ENCODE measurements at regions not wholly inside any gene's neighbourhood (a gene's known extent, or its start where the extent isn't known, plus 50 kb on each side); places are given as distances from the start of the nearest gene placed in this dataset.

DNA sequence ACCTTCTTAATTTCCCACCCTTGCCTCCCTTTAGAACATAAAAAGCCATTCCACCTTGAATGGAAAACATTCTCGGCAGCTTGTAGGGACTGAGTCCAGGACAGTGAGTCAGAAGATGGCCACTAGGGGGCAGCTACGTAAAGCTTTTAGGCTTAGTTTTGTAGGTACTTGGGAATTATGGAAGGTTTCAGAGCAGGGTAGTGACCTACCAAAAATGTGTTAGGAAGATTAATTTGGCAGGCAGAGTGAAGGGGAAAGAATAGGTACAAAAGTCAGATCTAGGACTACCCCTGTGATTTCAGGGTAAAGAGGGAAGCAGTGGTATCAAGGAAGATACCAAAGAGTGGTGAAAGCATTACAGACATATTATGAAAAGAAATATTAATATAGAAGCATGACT, 198.4 kb downstream of the NDFIP2 start:
- Histone ChIP-seq H3K4ac (ENCODE audit: low read length) (no peak overlapping the region), H3K79me1 (ENCODE audit: low read depth, low read length) (no peaks in the 10 kb centered on the region), H2AFZ (ENCODE audit: low read length) (no peak overlapping the region), H3K9ac (ENCODE audit: low read depth, low read length, poor library complexity) (no peak overlapping the region), H3K4me3 (ENCODE audit: low read length in 2 of 2) (no peak overlapping the region), H3K4me2 (ENCODE audit: insufficient read depth, low read length, poor library complexity, severe bottlenecking) (no peak overlapping the region), H3K4me1 (ENCODE audit: control insufficient read depth in 2 of 2, insufficient read depth in 1 of 2, low read depth in 1 of 2, low read length in 2 of 2) (peaks cover 0 to 1% of the 10 kb centered on the region in 2 donors), H3K18ac (ENCODE audit: low read length) (no peak overlapping the region), H4K91ac (ENCODE audit: low read depth, low read length, poor library complexity) (no peak overlapping the region), H2BK5ac (ENCODE audit: low read length) (no peak overlapping the region), H3K14ac (ENCODE audit: low read length) (no peak overlapping the region), H3K23ac (ENCODE audit: low read depth, low read length, poor library complexity) (no peak overlapping the region), H2BK120ac (ENCODE audit: low read depth, low read length) (no peak overlapping the region), H3K27ac (replicated peaks; ENCODE audit: low read length) (no peak overlapping the region), H2BK15ac (ENCODE audit: low read length) (no peak overlapping the region), H4K8ac (ENCODE audit: low read depth, low read length) (no peak overlapping the region), H3K9me3 (replicated peaks in 1 of 2; ENCODE audit: control insufficient read depth in 2 of 2, insufficient read depth in 1 of 2, low read depth in 1 of 2, low read length in 2 of 2) (peaks cover 0 to 9% of the 10 kb centered on the region in 2 donors), H2BK12ac (ENCODE audit: low read length) (no peak overlapping the region), H3K36me3 (replicated peaks in 1 of 2; ENCODE audit: control insufficient read depth in 2 of 2, insufficient read depth in 2 of 2, low read length in 2 of 2) (no peaks in the 10 kb centered on the region), H3K27me3 (ENCODE audit: control insufficient read depth in 3 of 3, insufficient read depth in 3 of 3, low read depth in 1 of 3, low read length in 3 of 3) (no peaks in the 10 kb centered on the region), H2AK5ac (ENCODE audit: low read depth, low read length) (no peak overlapping the region)
- DNase-seq (ENCODE audit: low spot score): peak; percentile 65
- no CpG with 5 or more reads among the region's 2 CpGs for WGBS, 2 donors (ENCODE audit: extremely low coverage in 2 of 2, insufficient read length in 2 of 2, insufficient replicate concordance in 1 of 2)

DNA sequence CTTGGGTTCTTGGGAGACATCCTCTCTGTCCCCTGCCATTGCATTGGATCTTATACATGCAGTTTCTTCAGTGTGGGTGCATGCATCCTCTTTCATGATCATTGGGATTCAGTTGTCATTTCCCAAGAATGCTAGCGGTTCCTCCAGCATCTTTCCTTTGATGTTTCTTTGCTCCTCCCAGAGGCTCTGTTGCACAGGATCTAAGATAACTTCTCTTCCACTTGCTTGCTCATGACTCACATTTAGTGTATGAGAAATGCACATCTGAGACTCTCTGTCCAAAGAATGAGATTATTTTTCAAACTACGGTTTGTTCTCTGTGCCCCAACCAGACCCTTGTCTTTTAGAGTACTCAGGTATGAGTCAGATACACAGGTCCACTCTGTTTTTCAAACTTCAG, 197.1 kb downstream of the NDFIP2 start:
- Histone ChIP-seq H3K4ac (ENCODE audit: low read length) (no peak overlapping the region), H3K4me2 (ENCODE audit: insufficient read depth, low read length, poor library complexity, severe bottlenecking) (no peak overlapping the region), H3K27me3 (ENCODE audit: control insufficient read depth in 3 of 3, insufficient read depth in 3 of 3, low read depth in 1 of 3, low read length in 3 of 3) (no peaks in the 10 kb centered on the region), H2BK12ac (ENCODE audit: low read length) (no peak overlapping the region), H2AK5ac (ENCODE audit: low read depth, low read length) (no peak overlapping the region), H2AFZ (ENCODE audit: low read length) (no peak overlapping the region), H2BK120ac (ENCODE audit: low read depth, low read length) (no peak overlapping the region), H3K79me1 (ENCODE audit: low read depth, low read length) (no peaks in the 10 kb centered on the region), H2BK15ac (ENCODE audit: low read length) (no peak overlapping the region), H3K9me3 (replicated peaks in 1 of 2; ENCODE audit: control insufficient read depth in 2 of 2, insufficient read depth in 1 of 2, low read depth in 1 of 2, low read length in 2 of 2) (peaks cover 0 to 7% of the 10 kb centered on the region in 2 donors), H2BK5ac (ENCODE audit: low read length) (no peak overlapping the region), H3K9ac (ENCODE audit: low read depth, low read length, poor library complexity) (no peak overlapping the region), H3K27ac (replicated peaks; ENCODE audit: low read length) (no peak overlapping the region), H4K91ac (ENCODE audit: low read depth, low read length, poor library complexity) (no peak overlapping the region), H3K36me3 (replicated peaks in 1 of 2; ENCODE audit: control insufficient read depth in 2 of 2, insufficient read depth in 2 of 2, low read length in 2 of 2) (no peaks in the 10 kb centered on the region), H3K4me1 (ENCODE audit: control insufficient read depth in 2 of 2, insufficient read depth in 1 of 2, low read depth in 1 of 2, low read length in 2 of 2) (peaks cover 4 to 6% of the 10 kb centered on the region in 2 donors), H4K8ac (ENCODE audit: low read depth, low read length) (no peak overlapping the region), H3K14ac (ENCODE audit: low read length) (no peak overlapping the region), H3K4me3 (ENCODE audit: low read length in 2 of 2) (no peak overlapping the region), H3K18ac (ENCODE audit: low read length) (no peak overlapping the region), H3K23ac (ENCODE audit: low read depth, low read length, poor library complexity) (no peak overlapping the region)
- no CpG with 5 or more reads among the region's 2 CpGs for WGBS, 2 donors (ENCODE audit: extremely low coverage in 2 of 2, insufficient read length in 2 of 2, insufficient replicate concordance in 1 of 2)
- no peak for DNase-seq (ENCODE audit: low spot score)

DNA sequence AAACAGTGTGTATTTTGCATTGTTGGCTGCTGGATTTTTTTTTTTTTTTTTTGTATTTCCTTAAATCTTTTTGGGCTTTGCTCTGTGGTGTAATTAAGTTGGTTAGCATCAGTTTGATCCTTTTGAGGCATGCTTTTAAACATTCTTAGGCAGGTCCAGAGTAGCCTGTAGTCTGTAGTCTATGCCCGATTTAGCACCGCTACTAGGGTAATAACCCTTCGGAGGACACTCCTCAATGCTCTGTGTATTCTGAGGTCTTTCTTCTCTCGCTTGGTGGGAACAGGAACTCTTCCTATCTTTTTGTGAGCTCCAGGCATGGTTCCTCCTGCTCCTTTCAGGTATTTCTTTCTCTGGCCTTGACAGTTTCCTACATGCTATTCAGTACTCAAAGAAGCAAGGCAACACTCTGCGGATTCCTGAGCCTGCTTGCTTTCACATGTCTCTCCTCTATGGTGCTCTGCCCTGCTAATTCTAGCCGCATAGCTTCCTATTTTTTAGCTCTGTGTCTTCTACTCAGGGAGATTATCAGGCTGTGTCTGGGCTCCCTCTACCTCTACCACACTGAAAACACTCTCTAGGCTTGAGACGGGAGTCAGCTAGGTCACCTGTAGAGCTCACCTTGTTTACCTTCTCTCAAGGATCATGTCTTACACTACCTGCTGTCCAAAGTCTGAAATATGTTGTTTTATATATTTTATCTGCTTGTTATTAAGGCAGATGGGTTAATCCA, 195.1 kb downstream of the NDFIP2 start:
- no peak overlapping the region for H3K18ac ChIP-seq (ENCODE audit: low read length)
- no peak overlapping the region for H4K8ac ChIP-seq (ENCODE audit: low read depth, low read length)
- H3K14ac ChIP-seq (ENCODE audit: low read length): no peak overlapping the region
- no peaks in the 10 kb centered on the region for H3K36me3 ChIP-seq (replicated peaks in 1 of 2; ENCODE audit: control insufficient read depth in 2 of 2, insufficient read depth in 2 of 2, low read length in 2 of 2)
- no peak overlapping the region for H2BK120ac ChIP-seq (ENCODE audit: low read depth, low read length)
- no peak overlapping the region for H3K4me3 ChIP-seq (ENCODE audit: low read length in 2 of 2)
- no peaks in the 10 kb centered on the region for H3K9me3 ChIP-seq (replicated peaks in 1 of 2; ENCODE audit: control insufficient read depth in 2 of 2, insufficient read depth in 1 of 2, low read depth in 1 of 2, low read length in 2 of 2)
- H2AK5ac ChIP-seq (ENCODE audit: low read depth, low read length): no peak overlapping the region
- no peak overlapping the region for H2BK15ac ChIP-seq (ENCODE audit: low read length)
- H2BK12ac ChIP-seq (ENCODE audit: low read length): no peak overlapping the region
- no peaks in the 10 kb centered on the region for H3K27me3 ChIP-seq (ENCODE audit: control insufficient read depth in 3 of 3, insufficient read depth in 3 of 3, low read depth in 1 of 3, low read length in 3 of 3)
- DNase-seq (ENCODE audit: low spot score): no peak
- H2BK5ac ChIP-seq (ENCODE audit: low read length): no peak overlapping the region
- no peak overlapping the region for H2AFZ ChIP-seq (ENCODE audit: low read length)
- H3K4ac ChIP-seq (ENCODE audit: low read length): no peak overlapping the region
- no peak overlapping the region for H3K9ac ChIP-seq (ENCODE audit: low read depth, low read length, poor library complexity)
- H4K91ac ChIP-seq (ENCODE audit: low read depth, low read length, poor library complexity): no peak overlapping the region
- H3K79me1 ChIP-seq (ENCODE audit: low read depth, low read length): no peaks in the 10 kb centered on the region
- no peak overlapping the region for H3K27ac ChIP-seq (replicated peaks; ENCODE audit: low read length)
- peaks cover 4 to 6% of the 10 kb centered on the region in 2 donors for H3K4me1 ChIP-seq (ENCODE audit: control insufficient read depth in 2 of 2, insufficient read depth in 1 of 2, low read depth in 1 of 2, low read length in 2 of 2)
- H3K4me2 ChIP-seq (ENCODE audit: insufficient read depth, low read length, poor library complexity, severe bottlenecking): no peak overlapping the region
- no CpG with 5 or more reads among the region's 7 CpGs for WGBS, 2 donors (ENCODE audit: extremely low coverage in 2 of 2, insufficient read length in 2 of 2, insufficient replicate concordance in 1 of 2)
- no peak overlapping the region for H3K23ac ChIP-seq (ENCODE audit: low read depth, low read length, poor library complexity)

- Histone ChIP-seq H3K18ac (ENCODE audit: low read length) (peak overlapping the region; percentile 35), H3K9ac (ENCODE audit: low read depth, low read length, poor library complexity) (no peak overlapping the region), H3K4me1 (ENCODE audit: control insufficient read depth in 2 of 2, insufficient read depth in 1 of 2, low read depth in 1 of 2, low read length in 2 of 2) (peaks cover 6% of the 10 kb centered on the region in 2 donors), H2BK120ac (ENCODE audit: low read depth, low read length) (no peak overlapping the region), H3K27ac (replicated peaks; ENCODE audit: low read length) (no peak overlapping the region), H3K14ac (ENCODE audit: low read length) (no peak overlapping the region), H2BK5ac (ENCODE audit: low read length) (no peak overlapping the region), H3K9me3 (replicated peaks in 1 of 2; ENCODE audit: control insufficient read depth in 2 of 2, insufficient read depth in 1 of 2, low read depth in 1 of 2, low read length in 2 of 2) (no peaks in the 10 kb centered on the region), H3K79me1 (ENCODE audit: low read depth, low read length) (no peaks in the 10 kb centered on the region), H3K4ac (ENCODE audit: low read length) (no peak overlapping the region), H3K27me3 (ENCODE audit: control insufficient read depth in 3 of 3, insufficient read depth in 3 of 3, low read depth in 1 of 3, low read length in 3 of 3) (no peaks in the 10 kb centered on the region), H4K91ac (ENCODE audit: low read depth, low read length, poor library complexity) (no peak overlapping the region), H2BK15ac (ENCODE audit: low read length) (no peak overlapping the region), H2BK12ac (ENCODE audit: low read length) (no peak overlapping the region), H3K36me3 (replicated peaks in 1 of 2; ENCODE audit: control insufficient read depth in 2 of 2, insufficient read depth in 2 of 2, low read length in 2 of 2) (no peaks in the 10 kb centered on the region), H3K4me2 (ENCODE audit: insufficient read depth, low read length, poor library complexity, severe bottlenecking) (no peak overlapping the region), H3K4me3 (ENCODE audit: low read length in 2 of 2) (no peak overlapping the region), H2AK5ac (ENCODE audit: low read depth, low read length) (no peak overlapping the region), H4K8ac (ENCODE audit: low read depth, low read length) (no peak overlapping the region), H2AFZ (ENCODE audit: low read length) (no peak overlapping the region), H3K23ac (ENCODE audit: low read depth, low read length, poor library complexity) (no peak overlapping the region)
- WGBS, 2 donors (ENCODE audit: extremely low coverage in 2 of 2, insufficient read length in 2 of 2, insufficient replicate concordance in 1 of 2): 100% methylated on average over 2 of the region's 5 CpGs; no CpG with 5 or more reads in 1 of the 2 donors
- no peak for DNase-seq (ENCODE audit: low spot score)
Observed at GRCh38 chr13:79674765-79675515, 194.0 kb downstream of the NDFIP2 start.

All from neuronal stem cell (in vitro differentiated cells).